Loucy (cell line): ENCODE measurements at regions not wholly inside any gene's neighbourhood (a gene's known extent, or its start where the extent isn't known, plus 50 kb on each side); places are given as distances from the start of the nearest gene placed in this dataset.

Source experiments
- EZH2phosphoT487 ChIP-seq: fragments of 200-600 bp; IDR thresholded peaks from 2 replicates; pipeline ENCODE4 v1.6.1; 2018; ENCODE audit warnings: antibody characterized with exemption, mild to moderate bottlenecking, moderate library complexity, borderline replicate concordance
- TF ChIP-seq, protein P1 (sequence below): fragments of 200-600 bp; sonication (generic); conservative IDR thresholded peaks from 2 replicates; pipeline ENCODE4 v1.5.1; 2014; ENCODE audit warnings: mild to moderate bottlenecking, antibody characterized with exemption, low read length

- TF ChIP-seq, protein P1, sequence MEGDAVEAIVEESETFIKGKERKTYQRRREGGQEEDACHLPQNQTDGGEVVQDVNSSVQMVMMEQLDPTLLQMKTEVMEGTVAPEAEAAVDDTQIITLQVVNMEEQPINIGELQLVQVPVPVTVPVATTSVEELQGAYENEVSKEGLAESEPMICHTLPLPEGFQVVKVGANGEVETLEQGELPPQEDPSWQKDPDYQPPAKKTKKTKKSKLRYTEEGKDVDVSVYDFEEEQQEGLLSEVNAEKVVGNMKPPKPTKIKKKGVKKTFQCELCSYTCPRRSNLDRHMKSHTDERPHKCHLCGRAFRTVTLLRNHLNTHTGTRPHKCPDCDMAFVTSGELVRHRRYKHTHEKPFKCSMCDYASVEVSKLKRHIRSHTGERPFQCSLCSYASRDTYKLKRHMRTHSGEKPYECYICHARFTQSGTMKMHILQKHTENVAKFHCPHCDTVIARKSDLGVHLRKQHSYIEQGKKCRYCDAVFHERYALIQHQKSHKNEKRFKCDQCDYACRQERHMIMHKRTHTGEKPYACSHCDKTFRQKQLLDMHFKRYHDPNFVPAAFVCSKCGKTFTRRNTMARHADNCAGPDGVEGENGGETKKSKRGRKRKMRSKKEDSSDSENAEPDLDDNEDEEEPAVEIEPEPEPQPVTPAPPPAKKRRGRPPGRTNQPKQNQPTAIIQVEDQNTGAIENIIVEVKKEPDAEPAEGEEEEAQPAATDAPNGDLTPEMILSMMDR, result no peak
- no peak for TF ChIP-seq EZH2phosphoT487
Measured at GRCh38 chr14:76282581-76282980, 93.4 kb upstream of the ESRRB start.
